ENCODE measurements at regions not wholly inside any gene's neighbourhood (a gene's known extent, or its start where the extent isn't known, plus 50 kb on each side); places are given as distances from the start of the nearest gene placed in this dataset.

GRCh38 chr2:45141883-45142866 is 132.9 kb upstream of the SIX2 start:
- no peak for DNase-seq (ENCODE audit: low spot score)

- DNase-seq (ENCODE audit: low spot score), result no peak
Observed at GRCh38 chr2:45140675-45141074, 131.4 kb upstream of the SIX2 start.

- DNase-seq (ENCODE audit: low spot score), result no peak
Observed at GRCh38 chr2:45138904-45139303, 129.7 kb upstream of the SIX2 start.

GRCh38 chr2:45137966-45138695 is 128.9 kb upstream of the SIX2 start:
- DNase-seq (ENCODE audit: low spot score), result no peak

GRCh38 chr2:45134726-45135125 is 125.5 kb upstream of the SIX2 start:
- DNase-seq (ENCODE audit: low spot score), result peak; percentile 21

GRCh38 chr2:45134014-45134413 is 124.8 kb upstream of the SIX2 start:
- DNase-seq (ENCODE audit: low spot score), result no peak

GRCh38 chr2:45132551-45132950 is 123.3 kb upstream of the SIX2 start:
- no peak for DNase-seq (ENCODE audit: low spot score)

GRCh38 chr2:45131587-45131986 is 122.3 kb upstream of the SIX2 start:
- DNase-seq (ENCODE audit: low spot score), result no peak

GRCh38 chr2:45130736-45131135 is 121.5 kb upstream of the SIX2 start:
- DNase-seq (ENCODE audit: low spot score), result no peak

- DNase-seq (ENCODE audit: low spot score), result no peak
Observed at GRCh38 chr2:45128580-45128997, 119.3 kb upstream of the SIX2 start.

- no peak for DNase-seq (ENCODE audit: low spot score)
Observed at GRCh38 chr2:45127891-45128290, 118.6 kb upstream of the SIX2 start.

GRCh38 chr2:45127321-45127720 is 118.1 kb upstream of the SIX2 start:
- DNase-seq (ENCODE audit: low spot score), result no peak

GRCh38 chr2:45125232-45125631 is 116.0 kb upstream of the SIX2 start:
- no peak for DNase-seq (ENCODE audit: low spot score)

GRCh38 chr2:45124456-45124855 is 115.2 kb upstream of the SIX2 start:
- no peak for DNase-seq (ENCODE audit: low spot score)

- DNase-seq (ENCODE audit: low spot score), result no peak
Observed at GRCh38 chr2:45123521-45124191, 114.4 kb upstream of the SIX2 start.

- no peak for DNase-seq (ENCODE audit: low spot score)
Observed at GRCh38 chr2:45123065-45123464, 113.8 kb upstream of the SIX2 start.

- no peak for DNase-seq (ENCODE audit: low spot score)
Observed at GRCh38 chr2:45121236-45121927, 112.1 kb upstream of the SIX2 start.

GRCh38 chr2:45120546-45120945 is 111.3 kb upstream of the SIX2 start:
- no peak for DNase-seq (ENCODE audit: low spot score)

GRCh38 chr2:45119855-45120254 is 110.6 kb upstream of the SIX2 start:
- no peak for DNase-seq (ENCODE audit: low spot score)

- DNase-seq (ENCODE audit: low spot score), result no peak
Observed at GRCh38 chr2:45119038-45119437, 109.8 kb upstream of the SIX2 start.

GRCh38 chr2:45117383-45117782 is 108.1 kb upstream of the SIX2 start:
- DNase-seq (ENCODE audit: low spot score), result no peak

GRCh38 chr2:45115181-45115580 is 105.9 kb upstream of the SIX2 start:
- DNase-seq (ENCODE audit: low spot score), result no peak
